ENCODE measurements at regions not wholly inside any gene's neighbourhood (a gene's known extent, or its start where the extent isn't known, plus 50 kb on each side); places are given as distances from the start of the nearest gene placed in this dataset.

DNA sequence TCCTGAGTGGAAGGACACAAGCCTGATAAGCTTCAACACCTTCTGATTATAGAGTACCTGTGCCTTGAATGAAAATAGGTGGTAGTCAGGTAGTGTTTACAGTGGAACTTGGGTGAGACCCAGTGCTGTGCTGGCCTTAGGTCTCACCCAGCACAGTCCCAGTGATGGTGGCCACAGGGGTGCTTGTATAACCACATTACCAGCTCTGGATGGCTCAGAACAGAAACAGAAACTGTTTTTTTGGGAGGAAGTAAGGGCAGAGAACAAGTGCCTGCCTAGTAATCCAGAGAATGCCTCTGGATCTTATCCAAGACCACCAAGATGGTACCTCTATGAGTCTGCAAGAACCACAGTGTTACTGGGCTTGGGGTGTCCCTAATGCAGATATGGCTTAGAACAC is 171.5 kb upstream of the DIPK2B start:
- Mint-ChIP-seq H3K4me3 (no peak overlapping the region), H3K27me3 (no peaks in the 10 kb centered on the region), H3K27ac (no peak overlapping the region), H3K9me3 (peaks cover 6% of the 10 kb centered on the region), H3K4me1 (no peaks in the 10 kb centered on the region), H3K36me3 (ENCODE audit: low read depth) (no peaks in the 10 kb centered on the region)
- ATAC-seq (replicated peaks), result peak; percentile 62

DNA sequence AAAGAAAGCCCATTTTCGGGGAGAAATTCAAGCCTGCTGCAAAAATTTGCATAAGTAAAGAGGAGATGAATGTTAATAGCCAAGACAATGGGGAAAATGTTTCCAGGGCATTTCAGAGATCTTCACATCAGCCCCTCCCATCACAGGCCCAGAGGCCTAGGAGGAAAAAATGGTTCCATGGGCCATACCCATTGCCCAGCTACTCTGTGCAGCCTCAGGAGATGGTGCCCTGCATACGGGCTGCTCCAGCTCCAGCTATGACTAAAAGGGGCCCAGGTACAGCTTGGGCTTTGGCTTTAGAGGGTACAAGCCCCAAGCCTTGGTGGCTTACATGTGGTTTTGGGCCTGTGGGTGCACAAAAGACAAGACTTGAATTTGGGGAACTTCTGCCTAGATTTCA is 168.0 kb upstream of the DIPK2B start:
- Mint-ChIP-seq H3K27ac (no peak overlapping the region), H3K27me3 (no peaks in the 10 kb centered on the region), H3K4me1 (no peaks in the 10 kb centered on the region), H3K4me3 (no peak overlapping the region), H3K9me3 (peaks cover 6% of the 10 kb centered on the region), H3K36me3 (ENCODE audit: low read depth) (no peaks in the 10 kb centered on the region)
- ATAC-seq (replicated peaks), result no peak

DNA sequence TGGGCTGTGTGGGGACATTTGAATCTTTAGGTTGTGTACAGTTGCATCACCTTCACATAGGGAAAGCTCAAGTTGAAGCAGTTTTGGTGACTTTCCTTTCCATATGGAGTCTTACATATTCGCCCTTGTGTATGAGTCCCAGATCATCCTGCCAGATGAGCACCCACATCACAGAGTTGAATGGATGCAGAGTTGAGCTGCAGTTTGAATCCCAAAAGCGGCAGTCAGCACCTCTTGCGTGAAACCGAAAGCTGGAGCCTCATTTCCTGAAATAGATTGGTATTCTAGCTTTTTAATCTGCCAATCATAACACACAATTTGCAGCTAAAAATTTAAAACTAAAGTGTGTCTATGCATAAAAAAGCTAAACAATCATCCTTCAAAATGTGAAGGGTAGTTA is 162.9 kb upstream of the DIPK2B start:
- H3K36me3 Mint-ChIP-seq (ENCODE audit: low read depth), result no peaks in the 10 kb centered on the region
- H3K4me1 Mint-ChIP-seq, result no peaks in the 10 kb centered on the region
- no peak overlapping the region for H3K27ac Mint-ChIP-seq
- H3K9me3 Mint-ChIP-seq, result no peaks in the 10 kb centered on the region
- no peak for ATAC-seq (replicated peaks)
- no peaks in the 10 kb centered on the region for H3K27me3 Mint-ChIP-seq
- no peak overlapping the region for H3K4me3 Mint-ChIP-seq

DNA sequence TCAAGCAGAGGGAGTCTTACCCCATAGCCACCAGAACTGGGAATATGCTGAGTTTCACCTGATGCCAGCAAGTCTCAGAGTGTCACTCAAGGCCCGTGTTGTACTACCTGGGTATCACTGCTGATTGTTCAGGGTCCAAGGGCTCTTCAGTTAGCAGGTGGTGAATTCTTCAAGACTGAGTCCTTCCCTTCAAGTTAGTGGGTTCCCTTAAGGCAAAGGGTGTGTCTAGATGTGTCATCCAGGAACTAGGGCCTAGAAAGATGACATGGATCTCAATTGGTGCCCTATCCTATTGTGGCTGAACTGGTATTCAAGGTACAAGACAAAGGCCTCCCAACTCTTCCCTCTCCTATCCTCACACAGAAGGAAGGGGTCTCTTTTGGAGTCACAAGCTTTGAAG is 159.9 kb upstream of the DIPK2B start:
- no peak overlapping the region for H3K4me3 Mint-ChIP-seq
- H3K36me3 Mint-ChIP-seq (ENCODE audit: low read depth), result no peaks in the 10 kb centered on the region
- no peaks in the 10 kb centered on the region for H3K27me3 Mint-ChIP-seq
- H3K27ac Mint-ChIP-seq, result no peak overlapping the region
- no peaks in the 10 kb centered on the region for H3K9me3 Mint-ChIP-seq
- no peak for ATAC-seq (replicated peaks)
- H3K4me1 Mint-ChIP-seq, result no peaks in the 10 kb centered on the region

DNA sequence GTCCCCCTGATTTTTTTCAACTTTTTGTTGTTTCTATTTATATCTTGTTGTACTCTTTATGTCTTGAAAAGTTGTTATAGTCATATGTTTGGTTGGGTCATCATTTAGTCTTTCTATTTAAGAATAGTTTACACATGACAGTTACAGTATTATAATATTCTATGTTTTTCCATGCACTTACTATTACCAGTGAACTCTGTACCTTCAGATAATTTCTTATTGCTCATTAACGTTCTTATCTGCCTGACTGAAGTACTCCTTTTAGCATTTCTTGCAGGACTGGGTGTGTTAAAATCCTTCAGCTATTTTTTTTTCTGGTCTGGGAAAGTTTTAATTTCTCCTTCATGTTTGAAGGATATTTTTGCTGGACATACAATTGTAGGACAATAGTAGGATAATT is 157.7 kb upstream of the DIPK2B start:
- Mint-ChIP-seq H3K4me3 (no peak overlapping the region), H3K36me3 (ENCODE audit: low read depth) (no peaks in the 10 kb centered on the region), H3K4me1 (no peaks in the 10 kb centered on the region), H3K9me3 (no peaks in the 10 kb centered on the region), H3K27me3 (no peaks in the 10 kb centered on the region), H3K27ac (no peak overlapping the region)
- no peak for ATAC-seq (replicated peaks)

DNA sequence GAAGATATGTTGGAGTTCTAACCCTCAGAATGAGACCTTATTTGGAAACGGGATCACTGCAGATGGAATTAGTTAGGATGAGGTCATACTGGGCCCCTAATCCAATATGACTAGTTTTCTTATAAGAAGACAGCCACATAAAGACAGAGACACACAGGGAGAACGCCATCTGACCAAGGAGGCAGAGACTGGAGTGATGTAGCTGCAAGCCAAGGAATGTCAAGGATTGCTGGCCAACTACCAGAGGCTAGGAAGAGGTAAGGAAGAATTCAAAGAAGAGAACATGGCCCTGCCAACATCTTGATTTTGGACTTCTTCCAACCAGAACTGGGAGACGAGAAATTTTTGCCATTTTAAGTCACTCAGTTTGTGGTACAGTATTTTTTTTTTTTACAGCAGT is 152.8 kb upstream of the DIPK2B start:
- H3K36me3 Mint-ChIP-seq (ENCODE audit: low read depth), result no peaks in the 10 kb centered on the region
- ATAC-seq (replicated peaks), result no peak
- no peak overlapping the region for H3K27ac Mint-ChIP-seq
- no peaks in the 10 kb centered on the region for H3K27me3 Mint-ChIP-seq
- no peak overlapping the region for H3K4me3 Mint-ChIP-seq
- H3K9me3 Mint-ChIP-seq, result peaks cover 4% of the 10 kb centered on the region
- H3K4me1 Mint-ChIP-seq, result no peaks in the 10 kb centered on the region

DNA sequence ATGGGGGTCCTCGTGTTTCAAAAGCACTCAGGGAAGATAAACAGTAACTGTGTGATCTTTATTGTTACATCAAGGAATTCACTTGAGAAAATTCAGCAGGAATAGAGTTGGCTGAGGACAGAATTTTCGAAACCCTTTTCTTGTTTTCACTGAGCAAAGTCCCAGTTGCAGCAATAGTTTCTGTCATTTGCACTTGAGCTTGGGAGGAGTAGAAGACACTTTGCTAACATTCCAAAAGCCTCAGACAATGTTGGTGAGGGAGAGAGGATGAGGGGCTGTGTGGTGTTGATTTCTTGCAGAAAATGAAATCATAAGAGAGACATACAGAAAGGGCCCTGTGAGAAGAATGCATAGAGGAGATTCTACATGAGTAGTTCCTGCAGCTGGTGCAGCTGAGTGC is 151.9 kb upstream of the DIPK2B start:
- H3K4me3 Mint-ChIP-seq, result no peak overlapping the region
- no peaks in the 10 kb centered on the region for H3K27me3 Mint-ChIP-seq
- peaks cover 4% of the 10 kb centered on the region for H3K9me3 Mint-ChIP-seq
- no peak for ATAC-seq (replicated peaks)
- H3K27ac Mint-ChIP-seq, result no peak overlapping the region
- no peaks in the 10 kb centered on the region for H3K4me1 Mint-ChIP-seq
- no peaks in the 10 kb centered on the region for H3K36me3 Mint-ChIP-seq (ENCODE audit: low read depth)

DNA sequence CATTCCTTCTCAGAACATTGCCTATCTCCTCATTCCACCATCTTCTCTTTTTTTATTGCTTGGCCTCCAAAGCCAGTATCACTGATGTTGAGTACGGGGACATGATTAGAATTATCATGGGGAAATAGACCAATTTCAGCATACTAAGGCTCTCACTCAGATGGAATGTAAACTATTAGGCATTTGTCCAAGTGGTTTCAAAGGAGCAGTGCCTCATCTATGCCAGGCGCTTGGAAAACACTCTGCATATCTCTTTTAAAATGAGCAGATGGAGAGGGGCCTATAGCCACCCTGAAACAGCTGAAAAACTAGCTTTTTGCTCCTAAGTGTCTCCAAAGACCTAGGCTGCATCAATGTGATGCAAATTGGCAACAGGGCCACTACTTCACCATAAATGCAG is 150.8 kb upstream of the DIPK2B start:
- Mint-ChIP-seq H3K9me3 (peaks cover 4% of the 10 kb centered on the region), H3K4me3 (no peak overlapping the region), H3K4me1 (no peaks in the 10 kb centered on the region), H3K27ac (no peak overlapping the region), H3K27me3 (no peaks in the 10 kb centered on the region), H3K36me3 (ENCODE audit: low read depth) (no peaks in the 10 kb centered on the region)
- ATAC-seq (replicated peaks), result no peak

DNA sequence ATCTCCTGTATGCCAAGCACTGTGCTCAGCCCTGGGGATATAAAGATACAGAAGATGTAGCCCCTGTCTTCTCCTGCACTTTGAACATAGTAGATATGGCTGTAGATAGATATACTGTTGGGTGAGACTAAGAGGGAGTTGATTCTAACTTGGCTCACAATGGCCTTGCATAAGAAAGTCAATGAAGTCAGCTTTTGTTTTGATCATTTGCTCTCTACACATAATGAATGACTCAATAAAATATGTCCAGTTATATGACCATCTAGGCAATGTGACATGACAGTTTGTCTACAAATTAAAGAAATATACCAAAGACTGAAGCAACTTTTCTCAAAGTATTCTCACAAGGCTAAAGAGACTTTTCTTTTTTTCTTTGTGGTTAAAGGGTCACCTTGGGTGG is 147.6 kb upstream of the DIPK2B start:
- H3K4me1 Mint-ChIP-seq, result no peaks in the 10 kb centered on the region
- H3K9me3 Mint-ChIP-seq, result peaks cover 4% of the 10 kb centered on the region
- no peaks in the 10 kb centered on the region for H3K27me3 Mint-ChIP-seq
- no peak overlapping the region for H3K4me3 Mint-ChIP-seq
- H3K27ac Mint-ChIP-seq, result no peak overlapping the region
- no peaks in the 10 kb centered on the region for H3K36me3 Mint-ChIP-seq (ENCODE audit: low read depth)
- no peak for ATAC-seq (replicated peaks)

DNA sequence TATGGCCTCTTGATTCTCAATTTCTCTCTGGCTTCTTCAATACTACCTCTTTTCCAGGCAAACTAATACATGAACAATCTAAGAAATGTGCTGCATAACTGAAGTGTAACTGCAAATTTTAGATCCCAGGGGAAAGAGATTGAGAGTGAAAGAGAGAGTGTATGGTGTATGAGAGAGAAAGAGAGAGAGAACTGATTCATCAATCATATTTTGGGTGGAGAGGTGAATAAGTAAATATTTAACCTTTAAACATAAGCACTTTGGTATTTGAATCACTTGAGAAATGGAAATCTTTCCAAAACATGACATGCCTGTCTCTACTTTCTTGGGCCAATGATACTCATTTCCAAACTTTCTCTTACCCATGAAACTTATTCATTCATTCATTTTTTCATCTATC is 147.2 kb upstream of the DIPK2B start:
- H3K9me3 Mint-ChIP-seq, result peaks cover 4% of the 10 kb centered on the region
- ATAC-seq (replicated peaks), result no peak

DNA sequence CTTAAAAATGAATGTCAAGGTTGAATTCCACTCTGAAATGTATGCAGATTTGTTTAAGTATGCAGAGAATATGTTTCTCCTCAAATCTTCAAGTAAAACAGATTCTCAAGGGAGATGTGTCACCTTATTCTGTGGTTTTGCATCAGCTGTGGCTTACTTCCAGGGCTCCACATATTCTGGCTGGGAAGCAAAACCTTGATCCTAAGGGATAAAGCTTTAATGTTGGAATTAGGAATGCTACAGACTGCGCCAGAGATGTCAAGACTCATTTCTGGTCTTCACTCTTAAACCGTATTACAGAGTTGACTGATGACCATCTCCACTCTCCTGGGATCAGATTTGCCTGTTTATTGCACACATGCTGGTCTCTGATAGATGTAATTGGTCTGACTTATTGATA is 143.9 kb upstream of the DIPK2B start:
- no peak for ATAC-seq (replicated peaks)
- Mint-ChIP-seq H3K27me3 (no peaks in the 10 kb centered on the region), H3K4me1 (no peaks in the 10 kb centered on the region), H3K27ac (no peak overlapping the region), H3K9me3 (no peaks in the 10 kb centered on the region), H3K4me3 (no peak overlapping the region), H3K36me3 (ENCODE audit: low read depth) (no peaks in the 10 kb centered on the region)

More for the DNA sequence above, 147.2 kb upstream of the DIPK2B start:
- H3K4me3 Mint-ChIP-seq, result no peak overlapping the region
- H3K36me3 Mint-ChIP-seq (ENCODE audit: low read depth), result no peaks in the 10 kb centered on the region
- H3K4me1 Mint-ChIP-seq, result no peaks in the 10 kb centered on the region
- no peak overlapping the region for H3K27ac Mint-ChIP-seq
- H3K27me3 Mint-ChIP-seq, result no peaks in the 10 kb centered on the region

DNA sequence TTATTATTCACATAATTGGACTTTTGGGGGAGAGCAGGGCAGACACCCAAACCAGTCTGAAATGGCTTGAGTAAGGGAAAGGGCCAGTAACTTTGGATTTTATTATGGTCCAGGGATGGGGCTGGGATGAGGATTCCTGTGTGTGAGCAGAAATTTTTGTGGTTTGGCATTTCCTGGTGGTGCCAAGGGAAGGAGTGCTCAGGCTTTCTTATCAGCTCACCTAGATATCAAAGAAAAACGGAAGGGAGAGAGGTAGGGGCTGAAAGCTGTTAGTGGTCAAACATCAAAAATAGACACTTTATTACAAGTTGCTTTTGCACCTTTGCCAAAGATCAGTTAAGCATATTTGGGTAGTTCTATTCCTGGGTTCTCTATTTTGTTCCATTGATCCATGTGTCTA is 128.5 kb upstream of the DIPK2B start:
- Mint-ChIP-seq H3K27me3 (peaks cover 5% of the 10 kb centered on the region), H3K9me3 (no peaks in the 10 kb centered on the region), H3K36me3 (ENCODE audit: low read depth) (no peaks in the 10 kb centered on the region), H3K27ac (no peak overlapping the region), H3K4me3 (no peak overlapping the region), H3K4me1 (no peaks in the 10 kb centered on the region)
- ATAC-seq (replicated peaks), result no peak

DNA sequence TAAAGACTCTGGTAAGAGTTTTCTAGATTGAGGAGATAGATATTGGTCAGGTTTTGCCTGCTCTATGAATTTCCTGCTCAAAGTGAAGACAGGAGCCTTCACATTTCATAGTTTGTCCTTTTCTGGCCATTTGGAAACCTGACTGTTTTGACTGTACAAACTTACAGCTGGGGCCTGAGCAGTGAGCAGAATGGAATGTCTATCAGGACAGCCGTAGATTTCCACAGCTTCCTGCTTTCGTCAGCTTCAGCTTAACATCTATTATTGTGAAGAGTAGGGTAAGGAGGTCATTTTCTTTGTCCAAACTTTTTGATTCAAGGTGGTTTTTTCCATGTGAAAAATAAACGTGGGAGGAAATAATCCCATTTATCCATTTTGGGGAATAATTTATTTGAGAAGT is 124.3 kb upstream of the DIPK2B start:
- Mint-ChIP-seq H3K36me3 (ENCODE audit: low read depth) (no peaks in the 10 kb centered on the region), H3K9me3 (no peaks in the 10 kb centered on the region), H3K27me3 (peaks cover 5% of the 10 kb centered on the region), H3K4me1 (no peaks in the 10 kb centered on the region), H3K27ac (no peak overlapping the region), H3K4me3 (no peak overlapping the region)
- no peak for ATAC-seq (replicated peaks)

DNA sequence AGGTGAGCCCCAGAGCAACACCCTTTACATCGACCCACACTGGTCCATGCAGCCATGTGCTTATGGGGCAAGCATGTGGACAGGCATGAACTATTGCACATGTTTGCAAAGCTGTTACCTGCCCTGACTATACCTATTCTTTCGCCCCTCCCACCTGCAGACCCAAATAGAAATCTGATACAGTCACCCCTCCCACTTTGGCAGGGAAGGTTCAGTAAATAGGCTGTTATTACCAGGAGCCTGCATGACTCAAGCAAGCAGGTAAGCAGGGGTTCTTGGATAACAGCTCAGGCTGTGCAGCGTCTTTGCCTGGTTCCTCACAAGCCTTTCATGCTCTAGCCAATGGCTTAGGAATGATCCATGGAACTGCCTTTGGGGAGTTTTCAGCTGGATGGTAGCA is 122.7 kb upstream of the DIPK2B start:
- Mint-ChIP-seq H3K4me3 (no peak overlapping the region), H3K4me1 (no peaks in the 10 kb centered on the region), H3K27ac (no peak overlapping the region), H3K27me3 (peaks cover 10% of the 10 kb centered on the region), H3K9me3 (no peaks in the 10 kb centered on the region), H3K36me3 (ENCODE audit: low read depth) (no peaks in the 10 kb centered on the region)
- ATAC-seq (replicated peaks), result no peak

DNA sequence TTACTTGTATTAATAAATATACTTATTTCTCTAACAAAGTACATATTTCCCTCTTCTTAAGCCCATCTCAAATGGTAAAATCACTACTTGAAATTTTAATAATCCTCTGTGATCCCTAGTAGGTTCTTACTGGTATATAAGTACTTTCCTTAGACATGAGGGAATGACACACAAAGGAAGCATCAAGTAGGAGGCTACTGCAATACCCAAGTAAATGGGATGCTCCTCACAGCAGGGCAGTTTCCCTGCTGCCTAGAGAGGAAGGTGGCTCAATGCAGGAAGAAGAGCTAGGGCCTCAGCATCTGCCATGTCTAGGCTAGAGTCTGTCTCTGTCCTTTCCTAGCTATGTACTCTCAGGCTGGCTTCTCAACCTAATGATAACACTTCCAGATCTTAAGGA is 122.1 kb upstream of the DIPK2B start:
- Mint-ChIP-seq H3K36me3 (ENCODE audit: low read depth) (no peaks in the 10 kb centered on the region), H3K27ac (no peak overlapping the region), H3K4me3 (no peak overlapping the region), H3K27me3 (peaks cover 13% of the 10 kb centered on the region), H3K4me1 (no peaks in the 10 kb centered on the region), H3K9me3 (no peaks in the 10 kb centered on the region)
- no peak for ATAC-seq (replicated peaks)

DNA sequence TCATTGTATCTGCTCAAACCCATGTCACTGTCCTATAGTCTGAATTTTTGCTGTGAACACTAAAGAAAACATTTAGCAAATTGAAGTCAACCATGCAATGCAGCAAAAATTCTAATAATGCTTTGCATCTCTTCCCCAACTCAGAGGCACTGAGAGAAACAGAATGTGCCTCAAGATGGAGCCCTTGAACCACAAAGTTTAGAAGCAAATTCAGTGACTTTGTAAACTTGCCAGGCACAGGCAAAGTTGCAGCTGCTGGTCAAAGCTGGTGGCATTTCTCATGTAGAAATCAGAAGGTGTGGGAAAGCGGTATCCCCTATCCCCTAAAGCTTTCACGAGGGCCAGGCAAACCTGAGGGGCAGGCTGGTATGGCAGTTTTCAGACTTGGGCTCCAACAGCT is 121.7 kb upstream of the DIPK2B start:
- H3K27ac Mint-ChIP-seq, result no peak overlapping the region
- no peaks in the 10 kb centered on the region for H3K9me3 Mint-ChIP-seq
- H3K4me1 Mint-ChIP-seq, result no peaks in the 10 kb centered on the region
- no peak overlapping the region for H3K4me3 Mint-ChIP-seq
- H3K27me3 Mint-ChIP-seq, result peaks cover 16% of the 10 kb centered on the region
- no peaks in the 10 kb centered on the region for H3K36me3 Mint-ChIP-seq (ENCODE audit: low read depth)
- ATAC-seq (replicated peaks), result no peak

All from activated T-helper 17 cell treated with anti-CD3 and anti-CD28 coated beads, Interleukin-2, amount 50 U/mL, for 72 hours (primary cell).